ENCODE measurements at regions not wholly inside any gene's neighbourhood (a gene's known extent, or its start where the extent isn't known, plus 50 kb on each side); places are given as distances from the start of the nearest gene placed in this dataset.

DNA sequence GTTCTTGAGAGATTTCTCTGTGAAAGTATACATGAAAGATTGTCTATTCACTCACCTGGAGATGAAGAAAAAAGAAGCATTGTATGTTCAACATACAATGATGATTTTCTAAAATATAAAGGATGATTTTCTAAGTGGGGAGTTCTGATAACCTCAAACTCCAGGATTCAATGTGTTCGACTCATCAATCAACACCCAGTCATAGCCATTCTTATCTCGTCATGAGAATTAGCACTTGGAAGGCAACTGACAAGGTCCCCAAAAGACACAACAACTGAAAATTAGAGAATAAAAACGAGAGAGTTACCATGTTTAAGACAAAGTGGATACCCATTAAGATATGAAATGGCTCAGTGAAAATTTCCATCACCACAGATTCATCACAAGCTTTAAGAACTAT lies 52.1 kb upstream of the SIMC1 start:
- no peaks in the 10 kb centered on the region for H3K4me1 ChIP-seq
- no peak overlapping the region for H3K4me3 ChIP-seq
- H3K9me3 ChIP-seq = no peaks in the 10 kb centered on the region
- ChIA-PET POLR2A (no interaction called here), CTCF (interaction anchor here (1.4 kb wide), 1 partner anchor 11 kb away, joined by 3 read pairs; no protein-coding TSS in a partner anchor)
- ATAC-seq (no peak), DNase-seq (ENCODE audit: low read depth in 1 of 2, low spot score in 1 of 2) (no peak), FAIRE-seq (peak; percentile 51)
- H3K27ac ChIP-seq = no peak overlapping the region
- TF ChIP-seq, protein P1, sequence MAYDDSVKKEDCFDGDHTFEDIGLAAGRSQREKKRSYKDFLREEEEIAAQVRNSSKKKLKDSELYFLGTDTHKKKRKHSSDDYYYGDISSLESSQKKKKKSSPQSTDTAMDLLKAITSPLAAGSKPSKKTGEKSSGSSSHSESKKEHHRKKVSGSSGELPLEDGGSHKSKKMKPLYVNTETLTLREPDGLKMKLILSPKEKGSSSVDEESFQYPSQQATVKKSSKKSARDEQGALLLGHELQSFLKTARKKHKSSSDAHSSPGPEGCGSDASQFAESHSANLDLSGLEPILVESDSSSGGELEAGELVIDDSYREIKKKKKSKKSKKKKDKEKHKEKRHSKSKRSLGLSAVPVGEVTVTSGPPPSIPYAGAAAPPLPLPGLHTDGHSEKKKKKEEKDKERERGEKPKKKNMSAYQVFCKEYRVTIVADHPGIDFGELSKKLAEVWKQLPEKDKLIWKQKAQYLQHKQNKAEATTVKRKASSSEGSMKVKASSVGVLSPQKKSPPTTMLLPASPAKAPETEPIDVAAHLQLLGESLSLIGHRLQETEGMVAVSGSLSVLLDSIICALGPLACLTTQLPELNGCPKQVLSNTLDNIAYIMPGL (CRISPR knock-in tag; IDR thresholded peaks at IDR 0.05; ENCODE audit: borderline replicate concordance) = no peak
- no peak for TF ChIP-seq RCOR1 (IDR thresholded peaks at IDR 0.05; ENCODE audit: low read depth, low read length)
- TF ChIP-seq POLR2AphosphoS2 (conservative IDR thresholded peaks at IDR 0.05; ENCODE audit: low read length) = no peak
- 52% methylated on average over 3 of the region's 3 CpGs for WGBS (ENCODE audit: missing lambda C conversion rate)
- H3K4me2 ChIP-seq = no peak overlapping the region

DNA sequence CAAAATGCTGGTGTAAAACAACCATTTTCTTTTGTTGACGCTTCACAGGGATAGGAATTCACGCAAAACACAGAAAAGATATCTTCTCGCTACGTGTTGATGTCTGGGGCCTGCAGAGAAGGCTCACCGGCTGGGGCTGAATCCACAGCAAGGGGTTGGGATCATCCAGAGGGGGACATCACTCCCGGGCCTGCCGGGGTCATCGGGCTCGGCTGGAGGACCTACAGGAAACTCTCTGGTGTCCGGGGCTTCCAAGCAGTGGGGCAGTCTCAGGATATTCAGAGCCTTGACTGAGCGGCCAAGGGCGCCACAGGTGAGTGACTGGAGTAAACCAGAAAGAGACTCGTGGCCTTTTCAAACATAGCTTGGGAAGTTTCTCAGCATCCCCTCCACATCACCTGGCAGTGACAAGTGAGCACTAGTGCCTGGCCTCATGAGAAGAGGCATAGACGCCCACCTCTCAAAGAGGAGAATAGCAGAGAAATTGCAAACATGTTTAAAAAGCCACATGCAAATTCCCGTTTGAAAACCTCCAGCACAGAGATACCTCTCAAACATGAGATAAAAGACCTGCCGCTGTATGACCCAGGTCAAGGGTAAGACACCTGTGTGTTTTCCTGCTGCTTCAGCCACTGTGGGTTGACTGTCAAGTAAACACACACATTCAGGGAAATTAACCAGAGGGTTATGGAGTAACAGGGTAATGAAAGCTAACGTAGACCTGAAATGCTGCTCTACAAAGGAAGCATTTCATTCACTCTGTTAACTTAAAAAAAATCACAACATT lies 50.8 kb upstream of the SIMC1 start:
- Histone ChIP-seq H3K4me2 (no peak overlapping the region), H3K4me3 (no peak overlapping the region), H3K9me3 (no peaks in the 10 kb centered on the region), H3K4me1 (no peaks in the 10 kb centered on the region), H3K27ac (no peak overlapping the region)
- no peak for FAIRE-seq
- ChIA-PET CTCF (interaction anchor here (1.4 kb wide), 1 partner anchor 9 kb away, joined by 3 read pairs; no protein-coding TSS in a partner anchor), POLR2A (no interaction called here)
- DNase-seq (ENCODE audit: low read depth in 1 of 2, low spot score in 1 of 2) = no peak
- TF ChIP-seq CHD4 (IDR thresholded peaks at IDR 0.05; ENCODE audit: borderline replicate concordance) (no peak), CBX2 (IDR thresholded peaks at IDR 0.05; ENCODE audit: borderline replicate concordance, low read depth) (no peak), EHMT2 (IDR thresholded peaks at IDR 0.05; ENCODE audit: low read depth) (no peak), KDM1A (IDR thresholded peaks at IDR 0.05; ENCODE audit: low read depth) (no peak), TFCP2L1 (CRISPR knock-in tag; IDR thresholded peaks at IDR 0.05) (no peak), TP53 (CRISPR knock-in tag; IDR thresholded peaks at IDR 0.05) (no peak), POLR2A (IDR thresholded peaks at IDR 0.05; ENCODE audit: low read length) (no peak), JUN (IDR thresholded peaks at IDR 0.05) (no peak)
- TF ChIP-seq, protein P2, sequence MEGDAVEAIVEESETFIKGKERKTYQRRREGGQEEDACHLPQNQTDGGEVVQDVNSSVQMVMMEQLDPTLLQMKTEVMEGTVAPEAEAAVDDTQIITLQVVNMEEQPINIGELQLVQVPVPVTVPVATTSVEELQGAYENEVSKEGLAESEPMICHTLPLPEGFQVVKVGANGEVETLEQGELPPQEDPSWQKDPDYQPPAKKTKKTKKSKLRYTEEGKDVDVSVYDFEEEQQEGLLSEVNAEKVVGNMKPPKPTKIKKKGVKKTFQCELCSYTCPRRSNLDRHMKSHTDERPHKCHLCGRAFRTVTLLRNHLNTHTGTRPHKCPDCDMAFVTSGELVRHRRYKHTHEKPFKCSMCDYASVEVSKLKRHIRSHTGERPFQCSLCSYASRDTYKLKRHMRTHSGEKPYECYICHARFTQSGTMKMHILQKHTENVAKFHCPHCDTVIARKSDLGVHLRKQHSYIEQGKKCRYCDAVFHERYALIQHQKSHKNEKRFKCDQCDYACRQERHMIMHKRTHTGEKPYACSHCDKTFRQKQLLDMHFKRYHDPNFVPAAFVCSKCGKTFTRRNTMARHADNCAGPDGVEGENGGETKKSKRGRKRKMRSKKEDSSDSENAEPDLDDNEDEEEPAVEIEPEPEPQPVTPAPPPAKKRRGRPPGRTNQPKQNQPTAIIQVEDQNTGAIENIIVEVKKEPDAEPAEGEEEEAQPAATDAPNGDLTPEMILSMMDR (IDR thresholded peaks at IDR 0.05) = no peak
- no peak for ATAC-seq
- WGBS (ENCODE audit: missing lambda C conversion rate) = 67% methylated on average over 16 of the region's 17 CpGs

DNA sequence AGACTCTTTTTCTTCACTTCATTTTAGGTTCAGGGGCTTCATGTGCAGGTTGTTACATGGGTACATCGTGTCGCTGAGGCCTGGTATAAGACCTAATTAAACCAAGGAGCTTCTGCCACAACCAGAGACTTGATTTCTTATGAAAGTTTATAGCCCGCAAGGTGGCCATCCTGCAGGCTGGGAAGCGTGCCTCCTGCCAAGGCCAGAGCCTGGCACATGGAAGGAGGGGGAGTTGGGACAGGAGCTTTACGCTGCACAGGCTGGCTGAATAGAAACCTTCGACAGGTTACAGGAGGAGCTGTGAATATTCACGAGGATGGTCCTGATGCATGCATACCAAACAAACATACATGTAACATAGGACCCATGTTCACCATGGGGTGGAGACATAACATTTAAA lies 50.1 kb upstream of the SIMC1 start:
- FAIRE-seq = no peak

More for the DNA sequence above, 50.1 kb upstream of the SIMC1 start:
- H3K9me3 ChIP-seq = no peaks in the 10 kb centered on the region
- H3K27ac ChIP-seq = no peak overlapping the region
- H3K4me3 ChIP-seq = no peak overlapping the region
- no peak for ATAC-seq
- ChIA-PET CTCF (no interaction called here), POLR2A (no interaction called here)
- no peaks in the 10 kb centered on the region for H3K4me1 ChIP-seq
- DNase-seq (ENCODE audit: low read depth in 1 of 2, low spot score in 1 of 2) = no peak
- TF ChIP-seq JUNB (IDR thresholded peaks at IDR 0.05) (no peak), KDM1A (IDR thresholded peaks at IDR 0.05; ENCODE audit: low read depth) (no peak), HES2 (IDR thresholded peaks at IDR 0.05) (no peak), TP53 (CRISPR knock-in tag; IDR thresholded peaks at IDR 0.05) (no peak), PHF8 (IDR thresholded peaks at IDR 0.05; ENCODE audit: borderline replicate concordance, low read depth) (no peak), BHLHE40 (IDR thresholded peaks at IDR 0.05; ENCODE audit: low read depth, low read length) (no peak), KDM5A (IDR thresholded peaks at IDR 0.05) (no peak), EHMT2 (IDR thresholded peaks at IDR 0.05; ENCODE audit: low read depth) (no peak), HDAC2 (IDR thresholded peaks at IDR 0.05) (no peak), HOXB5 (CRISPR knock-in tag; IDR thresholded peaks at IDR 0.05) (no peak), SMC3 (IDR thresholded peaks at IDR 0.05) (no peak)
- TF ChIP-seq, protein P2 (IDR thresholded peaks at IDR 0.05) = no peak
- TF ChIP-seq, protein P3, sequence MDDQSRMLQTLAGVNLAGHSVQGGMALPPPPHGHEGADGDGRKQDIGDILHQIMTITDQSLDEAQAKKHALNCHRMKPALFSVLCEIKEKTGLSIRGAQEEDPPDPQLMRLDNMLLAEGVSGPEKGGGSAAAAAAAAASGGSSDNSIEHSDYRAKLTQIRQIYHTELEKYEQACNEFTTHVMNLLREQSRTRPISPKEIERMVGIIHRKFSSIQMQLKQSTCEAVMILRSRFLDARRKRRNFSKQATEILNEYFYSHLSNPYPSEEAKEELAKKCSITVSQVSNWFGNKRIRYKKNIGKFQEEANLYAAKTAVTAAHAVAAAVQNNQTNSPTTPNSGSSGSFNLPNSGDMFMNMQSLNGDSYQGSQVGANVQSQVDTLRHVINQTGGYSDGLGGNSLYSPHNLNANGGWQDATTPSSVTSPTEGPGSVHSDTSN (IDR thresholded peaks at IDR 0.05) = no peak
- TF ChIP-seq, protein P4, sequence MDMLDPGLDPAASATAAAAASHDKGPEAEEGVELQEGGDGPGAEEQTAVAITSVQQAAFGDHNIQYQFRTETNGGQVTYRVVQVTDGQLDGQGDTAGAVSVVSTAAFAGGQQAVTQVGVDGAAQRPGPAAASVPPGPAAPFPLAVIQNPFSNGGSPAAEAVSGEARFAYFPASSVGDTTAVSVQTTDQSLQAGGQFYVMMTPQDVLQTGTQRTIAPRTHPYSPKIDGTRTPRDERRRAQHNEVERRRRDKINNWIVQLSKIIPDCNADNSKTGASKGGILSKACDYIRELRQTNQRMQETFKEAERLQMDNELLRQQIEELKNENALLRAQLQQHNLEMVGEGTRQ (IDR thresholded peaks at IDR 0.05) = no peak
- WGBS (ENCODE audit: missing lambda C conversion rate) = 73% methylated on average over 7 of the region's 7 CpGs
- H3K4me2 ChIP-seq = no peak overlapping the region
